Tibial artery (tissue), 4 donors: ENCODE measurements at regions not wholly inside any gene's neighbourhood (a gene's known extent, or its start where the extent isn't known, plus 50 kb on each side); places are given as distances from the start of the nearest gene placed in this dataset.
"Not testable (repeated sequence)": the region's sequence is repeated elsewhere in the genome, so short reads cannot be mapped to it uniquely, and the experiment has no call there.

ENCODE experiments used
- DNase-seq, 2 donors: peaks; one replicate each; pipeline ENCODE4 v3.0.0-alpha.2; 2019
- H3K27ac ChIP-seq, 2 donors: fragments of 200-600 bp; sonication (generic) in 1 of 2; 1 replicate in 1 of 2; 2 replicates in 1 of 2; pipeline ENCODE4 v1.5.1; 2018 to 2019; ENCODE audit warnings: mild to moderate bottlenecking in 1 of 2
- H3K27me3 ChIP-seq, 2 donors: fragments of 200-600 bp; sonication (generic) in 1 of 2; one replicate each; pipeline versions ENCODE4 v1.5.1 to v1.6.0; 2016 to 2019
- H3K36me3 ChIP-seq, 3 donors: fragments of 200-600 bp; sonication (generic) in 2 of 3; one replicate each; pipeline ENCODE4 v1.5.1; 2016 to 2019; ENCODE audit warnings: mild to moderate bottlenecking in 2 of 3
- H3K4me1 ChIP-seq, 4 donors: fragments of 200-600 bp; sonication (generic) in 2 of 4; 1 replicate in 3 of 4; 2 replicates in 1 of 4; pipeline ENCODE4 v1.5.1; 2016 to 2019
- H3K4me3 ChIP-seq, 2 donors: fragments of 200-600 bp; sonication (generic) in 1 of 2; 1 replicate in 1 of 2; 2 replicates in 1 of 2; pipeline ENCODE4 v1.5.1; 2018 to 2019; ENCODE audit warnings: mild to moderate bottlenecking in 2 of 2
- H3K9me3 ChIP-seq, 3 donors: fragments of 200-600 bp; sonication (generic) in 1 of 3; one replicate each; pipeline ENCODE4 v1.5.1; 2016 to 2019
- intact Hi-C: fragments of 100-400 bp; cut with DNase I; formaldehyde crosslinking; loops from one replicate; pipeline ENCODE4 v1.15.0; 2023; ENCODE audit warnings: low total_unique reads
- TF ChIP-seq, protein P1 (sequence below), 2 experiments: fragments of 200-600 bp in 1 of 2; fragments of 450-650 bp in 1 of 2; IDR thresholded peaks; one replicate each; pipeline ENCODE4 v1.5.1; 2017 to 2019; ENCODE audit warnings: antibody characterized with exemption in 2 of 2, mild to moderate bottlenecking in 1 of 2, moderate library complexity in 1 of 2

DNA sequence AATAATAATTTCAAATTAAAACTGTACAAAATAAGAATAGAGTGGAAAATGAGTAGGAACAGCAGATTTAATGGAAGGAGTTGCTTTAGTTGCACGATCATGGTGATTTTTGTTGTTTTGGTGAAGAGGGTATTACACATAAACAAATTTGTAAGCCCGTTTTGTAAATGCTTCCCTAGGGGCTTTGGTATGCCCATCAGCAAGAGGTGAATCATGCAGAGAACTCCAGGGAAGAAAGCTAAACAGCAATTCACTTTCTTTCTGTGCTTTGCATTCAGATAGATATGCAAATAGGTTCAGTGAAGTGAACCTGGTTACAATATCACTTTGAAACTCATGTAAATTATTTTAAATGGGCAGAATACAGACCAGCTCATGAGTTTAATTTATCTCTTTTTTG, 422.2 kb upstream of the MTPN start:
- no peak for DNase-seq
- Histone ChIP-seq H3K9me3 (no peaks in the 10 kb centered on the region), H3K27ac (no peak overlapping the region), H3K36me3 (no peaks in the 10 kb centered on the region), H3K27me3 (no peaks in the 10 kb centered on the region), H3K4me1 (no peaks in the 10 kb centered on the region), H3K4me3 (no peak overlapping the region)
- intact Hi-C loops = no loop called here
- TF ChIP-seq, protein P1, sequence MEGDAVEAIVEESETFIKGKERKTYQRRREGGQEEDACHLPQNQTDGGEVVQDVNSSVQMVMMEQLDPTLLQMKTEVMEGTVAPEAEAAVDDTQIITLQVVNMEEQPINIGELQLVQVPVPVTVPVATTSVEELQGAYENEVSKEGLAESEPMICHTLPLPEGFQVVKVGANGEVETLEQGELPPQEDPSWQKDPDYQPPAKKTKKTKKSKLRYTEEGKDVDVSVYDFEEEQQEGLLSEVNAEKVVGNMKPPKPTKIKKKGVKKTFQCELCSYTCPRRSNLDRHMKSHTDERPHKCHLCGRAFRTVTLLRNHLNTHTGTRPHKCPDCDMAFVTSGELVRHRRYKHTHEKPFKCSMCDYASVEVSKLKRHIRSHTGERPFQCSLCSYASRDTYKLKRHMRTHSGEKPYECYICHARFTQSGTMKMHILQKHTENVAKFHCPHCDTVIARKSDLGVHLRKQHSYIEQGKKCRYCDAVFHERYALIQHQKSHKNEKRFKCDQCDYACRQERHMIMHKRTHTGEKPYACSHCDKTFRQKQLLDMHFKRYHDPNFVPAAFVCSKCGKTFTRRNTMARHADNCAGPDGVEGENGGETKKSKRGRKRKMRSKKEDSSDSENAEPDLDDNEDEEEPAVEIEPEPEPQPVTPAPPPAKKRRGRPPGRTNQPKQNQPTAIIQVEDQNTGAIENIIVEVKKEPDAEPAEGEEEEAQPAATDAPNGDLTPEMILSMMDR (IDR thresholded peaks at IDR 0.05) = no peak

DNA sequence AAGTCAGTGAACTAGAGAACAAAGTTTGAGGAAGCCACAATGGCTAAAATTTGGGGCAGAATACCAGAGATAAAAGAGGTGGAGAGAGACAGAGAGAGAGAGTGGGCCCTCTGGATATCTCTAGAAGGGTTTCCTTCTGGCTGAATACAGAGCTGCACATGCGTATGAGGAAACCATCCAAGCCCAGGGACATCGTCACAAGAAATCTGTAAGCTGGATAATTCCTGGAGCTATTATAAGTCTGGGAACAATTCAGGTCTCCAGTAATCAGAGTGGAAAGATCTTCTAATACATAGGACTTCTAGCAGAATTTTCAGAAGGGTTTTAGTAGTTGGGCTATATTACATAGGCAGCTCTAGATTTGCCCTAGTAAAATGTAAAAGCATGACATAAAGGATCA, 415.7 kb upstream of the MTPN start:
- Histone ChIP-seq H3K9me3 (no peaks in the 10 kb centered on the region), H3K27ac (no peak overlapping the region), H3K36me3 (no peaks in the 10 kb centered on the region), H3K4me3 (no peak overlapping the region), H3K27me3 (no peaks in the 10 kb centered on the region), H3K4me1 (no peaks in the 10 kb centered on the region)
- TF ChIP-seq, protein P1 (IDR thresholded peaks at IDR 0.05) = no peak
- DNase-seq = no peak
- intact Hi-C loops = no loop called here

DNA sequence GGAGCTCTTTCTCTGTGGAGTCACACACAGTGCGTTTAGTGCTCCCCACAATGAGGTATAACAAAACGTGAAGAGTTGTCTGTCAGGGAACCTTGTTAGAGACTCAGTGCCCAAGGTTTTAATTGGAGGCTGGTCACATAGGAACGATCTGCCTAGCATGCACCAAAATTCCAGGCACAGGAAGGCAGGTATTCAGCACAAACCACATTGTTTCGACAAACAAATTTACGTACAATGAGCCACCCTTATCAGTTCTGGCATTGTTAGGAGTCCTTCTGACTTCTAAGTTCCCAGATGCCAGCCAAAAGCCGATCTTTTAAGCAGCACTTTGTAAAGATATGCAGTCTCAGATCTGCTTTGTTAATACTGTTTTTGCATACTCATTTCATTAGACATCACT, 414.2 kb upstream of the MTPN start:
- TF ChIP-seq, protein P1 (IDR thresholded peaks at IDR 0.05) = no peak
- no peak overlapping the region for H3K27ac ChIP-seq

DNA sequence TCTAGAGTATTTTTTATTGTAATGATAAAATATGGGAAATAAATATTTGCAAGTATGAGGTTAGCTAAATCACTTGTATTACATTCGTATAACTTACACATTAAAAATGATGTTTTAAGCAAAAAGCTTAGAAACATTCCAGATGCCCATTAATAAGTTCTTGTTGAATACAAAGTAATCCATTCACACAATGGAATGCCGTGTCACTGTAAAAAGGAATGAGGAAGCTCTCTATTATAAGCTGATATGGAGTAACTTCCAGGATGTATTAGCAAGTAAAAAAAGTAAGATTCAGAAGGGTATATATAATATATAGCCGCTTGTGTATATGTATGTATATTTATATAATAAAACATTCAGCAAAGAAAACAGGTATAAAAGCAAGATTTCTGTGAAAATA, 412.8 kb upstream of the MTPN start:
- H3K27ac ChIP-seq = no peak overlapping the region
- TF ChIP-seq, protein P1 (IDR thresholded peaks at IDR 0.05) = no peak
- intact Hi-C loops = no loop called here
- H3K4me3 ChIP-seq = no peak overlapping the region
- no peak for DNase-seq
- no peaks in the 10 kb centered on the region for H3K36me3 ChIP-seq
- H3K9me3 ChIP-seq = no peaks in the 10 kb centered on the region
- no peaks in the 10 kb centered on the region for H3K27me3 ChIP-seq
- no peaks in the 10 kb centered on the region for H3K4me1 ChIP-seq

More for the DNA sequence above, 414.2 kb upstream of the MTPN start:
- Histone ChIP-seq H3K36me3 (no peaks in the 10 kb centered on the region), H3K4me1 (no peaks in the 10 kb centered on the region), H3K4me3 (no peak overlapping the region), H3K9me3 (no peaks in the 10 kb centered on the region), H3K27me3 (no peaks in the 10 kb centered on the region)
- intact Hi-C loops = no loop called here
- DNase-seq = no peak

DNA sequence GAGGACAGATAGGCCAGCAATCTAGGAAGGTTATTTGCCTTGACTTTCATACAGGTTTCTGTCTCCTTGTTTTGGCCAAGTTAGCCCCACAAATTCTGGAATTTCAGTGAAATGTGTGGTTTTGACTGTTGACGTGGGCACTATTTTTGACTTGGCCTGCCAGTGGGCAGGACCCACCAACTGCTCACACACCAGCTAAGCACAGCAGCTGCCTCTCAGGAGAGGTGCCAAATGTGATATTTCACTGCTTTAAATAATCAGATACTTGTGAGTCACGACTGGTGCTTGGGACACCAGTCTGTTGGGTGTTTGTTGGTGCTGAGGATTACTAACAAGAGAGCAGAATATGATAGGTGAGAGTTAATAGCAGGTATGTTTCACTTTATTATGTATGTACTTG, 409.7 kb upstream of the MTPN start:
- no peak overlapping the region for H3K4me3 ChIP-seq
- no peak overlapping the region for H3K27ac ChIP-seq
- H3K36me3 ChIP-seq = no peaks in the 10 kb centered on the region
- TF ChIP-seq, protein P1 (IDR thresholded peaks at IDR 0.05) = no peak
- intact Hi-C loops = no loop called here
- H3K27me3 ChIP-seq = no peaks in the 10 kb centered on the region
- no peak for DNase-seq
- H3K4me1 ChIP-seq = no peaks in the 10 kb centered on the region
- no peaks in the 10 kb centered on the region for H3K9me3 ChIP-seq

DNA sequence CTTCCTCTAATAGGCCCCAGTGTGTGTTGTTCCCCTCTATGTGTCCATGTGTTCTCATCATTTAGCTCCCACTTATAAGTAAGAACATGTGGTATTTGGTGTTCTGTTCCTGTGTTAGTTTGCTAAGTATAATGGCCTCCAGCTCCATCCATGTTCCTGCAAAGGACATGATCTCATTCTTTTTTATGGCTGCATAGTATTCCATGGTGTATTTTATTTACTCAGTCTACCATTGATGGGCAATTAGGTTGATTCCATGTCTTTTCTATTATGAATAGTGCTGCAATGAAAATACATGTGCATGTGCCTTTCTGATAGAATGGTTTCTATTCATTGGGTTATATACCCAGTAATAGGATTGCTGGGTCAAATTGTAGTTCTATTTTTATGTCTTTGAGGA, 394.2 kb upstream of the MTPN start:
- not testable (repeated sequence) for H3K36me3 ChIP-seq

More for the DNA sequence above, 394.2 kb upstream of the MTPN start:
- H3K27me3 ChIP-seq, H3K9me3 ChIP-seq, H3K4me1 ChIP-seq, H3K4me3 ChIP-seq, H3K27ac ChIP-seq, intact Hi-C loops, DNase-seq: not testable (repeated sequence)
